GM12892 (cell line): ENCODE measurements at regions not wholly inside any gene's neighbourhood (a gene's known extent, or its start where the extent isn't known, plus 50 kb on each side); places are given as distances from the start of the nearest gene placed in this dataset.

Experiments used
- POLR2A ChIP-seq: IDR thresholded peaks from 2 replicates; pipeline ENCODE4 v1.6.1; 2011; ENCODE audit warnings: low read depth, low read length, control low read depth
- POLR2AphosphoS5 ChIP-seq: IDR thresholded peaks from 2 replicates; pipeline ENCODE4 v1.6.1; 2011; ENCODE audit warnings: low read depth, low read length, control low read depth
- TAF1 ChIP-seq: IDR thresholded peaks from 2 replicates; pipeline ENCODE4 v1.6.1; 2011; ENCODE audit warnings: low read depth, mild to moderate bottlenecking, control low read depth, low read length, borderline replicate concordance

GRCh38 chr2:43000242-43001054 is 208.1 kb upstream of the HAAO start:
- TF ChIP-seq POLR2A, result no peak
- no peak for TF ChIP-seq POLR2AphosphoS5
- TF ChIP-seq TAF1, result no peak
